ENCODE measurements at regions not wholly inside any gene's neighbourhood (a gene's known extent, or its start where the extent isn't known, plus 50 kb on each side); places are given as distances from the start of the nearest gene placed in this dataset.

GRCh38 chr18:67282796-67283195, 233.7 kb downstream of the DSEL start:
- no peak for DNase-seq

GRCh38 chr18:67281746-67282145, 234.8 kb downstream of the DSEL start:
- no peak for DNase-seq

GRCh38 chr18:67280486-67281242, 235.9 kb downstream of the DSEL start:
- DNase-seq: no peak

GRCh38 chr18:67279988-67280387, 236.5 kb downstream of the DSEL start:
- no peak for DNase-seq

GRCh38 chr18:67278984-67279383, 237.5 kb downstream of the DSEL start:
- DNase-seq: no peak

GRCh38 chr18:67276638-67277037, 239.9 kb downstream of the DSEL start:
- no peak for DNase-seq

- no peak for DNase-seq
Observed at GRCh38 chr18:67273288-67273687, 243.2 kb downstream of the DSEL start.

GRCh38 chr18:67269206-67269605, 247.3 kb downstream of the DSEL start:
- DNase-seq: no peak

GRCh38 chr18:67268530-67268929, 248.0 kb downstream of the DSEL start:
- no peak for DNase-seq

GRCh38 chr18:67266246-67267237, 250.0 kb downstream of the DSEL start:
- no peak for DNase-seq

- DNase-seq: no peak
Observed at GRCh38 chr18:67265464-67266245, 250.9 kb downstream of the DSEL start.

GRCh38 chr18:67261931-67262552, 254.5 kb downstream of the DSEL start:
- DNase-seq: no peak

GRCh38 chr18:67260841-67261240, 255.7 kb downstream of the DSEL start:
- DNase-seq: no peak

- no peak for DNase-seq
Observed at GRCh38 chr18:67250776-67251424, 265.6 kb downstream of the DSEL start.

GRCh38 chr18:67243799-67244587, 272.5 kb downstream of the DSEL start:
- DNase-seq: no peak

- DNase-seq: no peak
Observed at GRCh38 chr18:67242001-67242400, 274.5 kb downstream of the DSEL start.

GRCh38 chr18:67241299-67241698, 275.2 kb downstream of the DSEL start:
- DNase-seq: no peak

- DNase-seq: no peak
Observed at GRCh38 chr18:67239826-67240225, 276.7 kb downstream of the DSEL start.

- DNase-seq: no peak
Observed at GRCh38 chr18:67232991-67233390, 283.5 kb downstream of the DSEL start.

- no peak for DNase-seq
Observed at GRCh38 chr18:67232406-67232805, 284.1 kb downstream of the DSEL start.

- no peak for DNase-seq
Observed at GRCh38 chr18:67222887-67223286, 293.6 kb downstream of the DSEL start.
